ENCODE measurements at regions not wholly inside any gene's neighbourhood (a gene's known extent, or its start where the extent isn't known, plus 50 kb on each side); places are given as distances from the start of the nearest gene placed in this dataset.
"Not testable (repeated sequence)": the region's sequence is repeated elsewhere in the genome, so short reads cannot be mapped to it uniquely, and the experiment has no call there.

DNA sequence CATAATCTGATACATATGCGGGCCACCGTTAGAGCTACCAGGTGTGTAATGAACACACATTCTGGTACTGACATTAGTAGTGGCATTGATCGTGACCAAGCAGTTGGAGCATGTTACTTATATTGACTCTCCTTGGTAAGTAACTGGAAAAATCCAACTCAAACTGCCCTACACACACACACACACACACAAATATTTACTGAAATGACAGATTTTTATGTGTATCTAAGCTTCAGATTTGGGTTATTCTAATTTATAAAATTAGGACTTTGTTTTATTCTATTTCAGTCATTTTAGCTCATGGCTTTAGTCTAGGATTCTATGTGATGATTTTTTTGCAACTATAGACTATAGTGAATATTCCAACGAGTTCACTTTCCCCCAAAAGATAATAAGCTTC, 1280.2 kb upstream of the ACO1 start:
- DNase-seq = no peak

DNA sequence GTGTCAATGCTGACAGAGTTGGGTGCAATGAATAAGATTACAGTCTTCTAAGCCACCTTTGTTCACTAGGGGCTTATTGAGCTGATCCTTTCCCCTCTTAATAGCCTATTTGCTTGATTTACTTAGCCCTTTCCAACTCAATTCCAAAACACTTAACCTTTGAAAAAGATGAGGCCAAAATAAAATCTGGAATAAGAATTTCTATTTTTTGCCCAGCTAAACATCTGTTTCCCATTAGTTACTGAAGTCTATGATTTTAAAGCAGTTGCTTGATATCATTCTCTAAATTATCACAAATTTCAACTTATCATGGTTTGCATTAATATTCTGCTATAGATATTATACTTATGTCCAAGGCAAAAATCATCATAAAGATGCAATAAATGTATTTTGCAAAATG, 1272.0 kb upstream of the ACO1 start:
- DNase-seq = no peak

DNA sequence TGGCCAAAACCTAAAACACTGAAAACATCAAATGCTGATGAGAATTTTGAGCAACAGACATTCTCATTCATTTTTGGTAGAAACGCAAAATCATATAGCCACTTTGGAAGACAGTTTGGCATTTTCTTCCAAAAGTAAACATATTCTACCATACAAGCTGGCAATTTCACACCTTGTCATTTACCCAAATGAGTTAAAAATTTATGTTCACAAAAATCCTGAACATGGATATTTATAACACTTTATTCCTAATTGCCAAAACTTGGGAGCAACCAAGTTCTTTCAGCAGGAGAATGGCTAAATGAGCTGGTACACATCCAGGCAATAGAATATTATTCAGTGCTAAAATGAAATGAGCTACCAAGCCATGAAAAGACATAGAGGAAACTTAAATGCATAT, 1270.1 kb upstream of the ACO1 start:
- no peak for DNase-seq

DNA sequence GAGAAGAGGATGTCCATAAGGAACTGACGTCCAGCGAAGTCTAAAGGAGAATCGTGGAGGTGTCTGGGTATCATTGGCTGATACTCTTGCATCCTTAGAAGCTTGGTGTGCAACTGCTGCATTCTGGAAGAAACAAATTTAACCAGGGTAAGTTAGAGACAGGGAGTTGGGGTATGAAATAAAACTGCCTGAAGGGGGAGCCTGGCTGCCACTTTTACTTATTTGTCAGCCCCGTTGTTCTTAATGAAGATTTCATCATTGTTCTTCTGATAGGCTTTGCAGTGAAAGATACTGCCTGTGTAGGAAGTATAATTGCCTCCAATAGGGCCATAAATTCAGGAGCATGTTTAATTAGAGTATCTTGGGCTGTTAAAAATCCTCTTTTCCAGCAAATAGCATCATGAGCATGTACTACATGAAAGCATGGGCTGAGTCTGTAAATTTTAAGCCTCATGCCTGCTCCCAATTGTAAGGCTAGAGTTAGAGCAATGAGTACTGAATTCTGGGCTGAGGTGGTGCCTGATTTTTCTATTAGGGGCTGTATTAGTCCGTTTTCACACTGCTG, 1264.5 kb upstream of the ACO1 start:
- DNase-seq = peak; percentile 63

DNA sequence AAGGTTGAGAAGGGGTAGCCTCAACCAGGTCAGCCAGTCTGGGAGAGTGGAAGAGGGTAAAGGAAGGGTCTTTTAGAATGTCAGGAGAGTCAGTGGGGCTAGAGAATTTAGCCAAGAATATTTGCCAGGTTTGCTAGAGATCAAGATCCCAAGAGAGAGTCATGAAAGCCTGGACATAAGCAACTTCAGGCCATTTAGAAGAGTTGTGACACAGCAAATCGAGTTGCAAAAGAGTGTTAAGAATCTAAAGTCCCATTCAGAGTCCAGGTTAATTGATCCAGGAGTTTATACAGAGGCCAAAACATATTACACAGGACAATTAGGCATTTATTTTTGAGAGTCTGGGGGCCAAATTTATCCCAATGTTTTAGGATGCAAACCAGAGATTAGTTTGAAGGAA, 1260.1 kb upstream of the ACO1 start:
- DNase-seq = no peak

DNA sequence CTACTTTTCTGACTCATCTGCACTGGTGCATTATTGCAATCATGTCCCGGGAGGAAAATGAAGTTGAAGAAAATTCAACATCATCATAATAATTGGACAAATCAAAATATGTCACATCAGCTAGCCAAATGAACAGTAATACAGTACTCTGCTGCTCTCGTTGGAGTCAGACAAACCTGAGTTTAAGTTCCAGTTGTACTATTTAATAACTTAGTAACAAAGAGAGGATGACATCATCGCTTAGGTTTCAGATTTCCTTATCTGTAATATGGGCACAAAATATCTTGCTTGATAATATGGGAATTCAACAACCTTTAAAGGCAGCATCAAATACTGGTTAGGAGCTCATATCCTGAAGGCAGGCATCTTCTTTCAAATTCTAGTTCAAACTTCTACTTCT, 1248.9 kb upstream of the ACO1 start:
- no peak for DNase-seq

DNA sequence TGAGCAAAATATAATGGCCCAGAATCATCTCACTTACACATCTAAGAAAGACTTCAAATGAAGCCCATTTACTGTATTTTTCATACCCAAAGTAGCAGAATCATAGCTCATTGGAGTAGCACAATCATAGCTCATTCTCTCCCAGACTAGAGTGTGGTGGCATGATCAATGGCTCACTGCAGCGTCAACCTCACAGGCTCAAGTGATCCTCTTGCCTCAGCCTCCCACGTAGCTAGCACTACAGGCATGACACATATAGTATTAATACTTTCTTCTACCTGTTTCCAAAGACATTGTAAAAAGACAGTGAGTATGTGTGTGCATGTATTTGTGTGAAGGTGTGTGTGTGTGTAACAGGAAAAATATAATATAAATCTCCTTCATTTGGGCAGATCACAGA, 1247.9 kb upstream of the ACO1 start:
- DNase-seq = no peak

DNA sequence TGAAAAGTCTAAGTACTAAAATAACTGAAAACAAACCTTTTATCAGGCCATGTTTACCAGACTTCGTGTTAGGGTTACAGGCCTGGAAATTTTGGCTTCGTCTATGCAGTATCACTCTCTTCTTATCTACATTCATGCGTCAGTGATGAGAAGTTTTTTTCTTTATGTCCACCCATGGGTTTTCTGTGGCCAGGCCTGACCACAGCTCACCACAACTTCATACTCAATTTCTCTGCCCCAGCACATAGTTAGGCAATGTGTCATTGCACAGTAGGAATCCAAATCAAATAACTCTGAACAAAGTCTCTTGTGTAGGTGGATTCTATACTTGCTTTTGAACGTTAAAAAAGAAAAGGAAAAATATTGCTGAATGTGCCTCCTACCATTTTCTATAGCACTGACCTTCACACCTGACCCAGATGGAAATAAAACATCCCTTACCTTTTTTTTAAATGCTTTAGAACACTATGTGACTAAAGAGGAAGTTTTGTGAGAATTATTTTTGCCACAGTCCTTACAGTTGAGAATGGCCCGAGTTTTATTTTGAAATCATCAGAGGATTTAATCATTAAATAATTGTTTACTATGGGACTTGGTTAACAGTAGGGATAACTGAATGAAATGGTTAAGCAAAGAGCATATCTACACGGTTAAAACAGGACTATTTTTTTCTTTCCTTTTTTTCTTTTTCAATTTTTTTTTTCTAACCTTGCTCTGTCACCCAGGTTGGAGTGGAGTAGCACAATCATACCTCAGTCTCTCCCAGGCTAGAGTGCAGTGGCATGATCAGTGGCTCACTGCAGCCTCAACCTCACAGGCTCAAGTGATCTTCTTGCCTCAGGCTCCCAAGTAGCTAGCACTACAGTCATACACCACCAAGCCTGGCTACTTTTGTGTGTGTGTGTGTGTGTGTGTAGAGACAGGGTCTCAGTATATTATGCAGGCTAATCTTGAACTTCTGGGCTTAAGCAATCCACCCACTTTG, 1247.0 kb upstream of the ACO1 start:
- no peak for DNase-seq

DNA sequence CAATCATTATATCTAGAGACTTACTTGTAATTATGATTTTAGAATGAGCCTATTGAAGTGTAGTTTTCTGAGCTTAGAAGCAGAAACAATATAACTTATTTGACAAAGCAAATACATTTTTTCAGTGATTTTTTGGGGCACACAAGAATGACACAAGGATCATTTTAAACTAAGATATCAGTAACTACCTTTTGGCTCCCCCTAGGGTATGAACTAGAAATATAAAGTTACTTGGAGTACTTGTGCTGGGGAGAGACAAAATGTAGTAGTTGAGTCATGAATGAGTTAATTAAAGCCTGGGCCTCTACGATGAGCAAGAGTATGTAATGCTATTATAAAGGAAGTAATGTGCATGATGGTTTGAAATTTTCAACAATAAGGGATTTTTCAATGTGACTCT, 1244.1 kb upstream of the ACO1 start:
- no peak for DNase-seq

DNA sequence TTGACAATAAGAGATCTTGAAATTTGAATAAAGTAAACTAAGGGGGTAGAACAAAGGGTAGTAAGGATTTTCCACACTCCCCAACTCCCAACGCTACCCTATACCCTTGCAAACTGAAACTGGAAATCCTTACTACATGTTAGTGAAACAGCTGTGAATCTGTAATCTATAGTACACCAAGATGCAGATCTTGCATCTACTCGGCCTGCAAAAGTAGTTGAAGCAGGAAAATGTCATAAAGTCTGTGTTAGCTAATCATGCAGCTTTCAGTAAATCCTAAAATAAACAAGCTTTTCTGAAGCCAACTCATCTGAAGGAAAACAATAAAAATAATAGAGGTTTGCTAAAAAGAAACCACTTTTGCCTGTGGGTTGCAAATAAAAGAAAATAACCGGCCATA, 1242.0 kb upstream of the ACO1 start:
- no peak for DNase-seq

DNA sequence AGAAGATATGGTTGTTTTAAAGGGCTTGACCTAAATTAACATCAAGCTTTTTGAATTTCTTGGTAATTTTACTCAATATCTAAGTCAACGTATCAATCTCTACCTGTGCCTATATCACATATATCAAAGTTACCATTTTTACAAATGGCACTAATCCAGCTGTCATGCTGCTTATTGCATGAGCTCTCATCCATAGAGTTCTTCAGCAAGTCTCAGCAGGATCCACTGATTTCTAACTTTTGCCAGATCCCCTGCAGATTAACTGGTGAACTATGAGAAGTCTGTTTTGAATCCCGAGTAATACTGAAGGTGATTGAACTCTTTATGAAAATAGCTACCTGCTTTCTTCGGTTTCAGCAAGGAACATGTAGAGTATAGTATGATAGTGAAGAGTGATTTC, 1239.8 kb upstream of the ACO1 start:
- no peak for DNase-seq

DNA sequence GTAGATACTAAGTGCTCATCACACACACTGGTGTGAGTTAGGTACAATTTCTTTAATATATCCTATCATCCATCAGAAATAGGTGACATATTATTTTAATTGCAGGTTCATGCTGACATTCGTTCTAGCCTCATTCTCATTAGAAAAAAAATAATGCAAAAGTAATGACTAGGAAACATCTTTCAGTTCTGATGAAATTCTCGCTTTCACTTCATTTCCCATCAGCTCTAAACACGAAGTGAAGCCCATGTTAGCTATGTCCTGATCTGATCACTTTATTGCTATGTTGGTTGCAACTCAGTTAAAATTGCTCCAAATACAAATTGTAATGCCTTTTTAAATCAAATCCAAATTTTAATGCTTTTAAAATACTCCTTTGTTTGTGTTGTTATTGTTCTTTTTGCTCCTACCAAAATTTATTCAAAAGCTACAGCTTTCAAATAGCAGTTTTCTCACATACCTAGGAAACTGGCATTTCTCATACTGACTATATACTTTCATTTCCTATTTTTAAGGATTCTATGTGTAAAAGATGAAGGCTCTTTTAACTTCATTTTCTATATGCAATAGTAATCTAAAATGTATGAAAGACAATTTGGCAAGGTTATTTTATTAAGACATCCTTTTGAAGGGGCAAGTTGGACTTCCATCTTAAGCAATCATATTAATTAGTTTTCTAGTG, 1237.8 kb upstream of the ACO1 start:
- DNase-seq = no peak

DNA sequence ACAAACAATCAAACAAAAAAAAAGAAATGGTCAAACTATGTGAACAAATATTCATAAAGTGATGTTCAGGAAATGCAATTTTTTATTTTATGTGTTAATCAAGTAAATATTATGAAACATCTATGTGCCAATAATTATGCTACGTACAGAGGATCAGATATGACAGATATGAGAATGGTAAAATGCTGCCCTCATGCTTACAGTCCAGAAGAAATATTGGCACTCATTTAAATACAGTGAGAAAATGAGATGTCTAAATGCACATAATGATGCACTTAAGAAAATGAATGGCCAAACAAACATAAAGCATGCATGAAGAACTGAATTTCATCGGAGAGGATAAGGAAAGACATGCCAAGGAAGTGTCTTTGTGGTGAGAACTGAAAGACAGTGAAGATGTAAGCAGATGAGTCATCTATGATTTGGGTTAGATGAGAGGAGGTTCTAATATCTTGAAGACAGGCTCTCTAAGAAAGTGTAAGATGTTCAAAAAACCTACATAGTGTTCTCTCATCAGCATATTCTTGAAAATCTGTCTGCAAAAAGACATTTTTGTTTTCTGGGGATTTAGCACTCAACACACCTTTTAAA, 1231.1 kb upstream of the ACO1 start:
- no peak for DNase-seq

DNA sequence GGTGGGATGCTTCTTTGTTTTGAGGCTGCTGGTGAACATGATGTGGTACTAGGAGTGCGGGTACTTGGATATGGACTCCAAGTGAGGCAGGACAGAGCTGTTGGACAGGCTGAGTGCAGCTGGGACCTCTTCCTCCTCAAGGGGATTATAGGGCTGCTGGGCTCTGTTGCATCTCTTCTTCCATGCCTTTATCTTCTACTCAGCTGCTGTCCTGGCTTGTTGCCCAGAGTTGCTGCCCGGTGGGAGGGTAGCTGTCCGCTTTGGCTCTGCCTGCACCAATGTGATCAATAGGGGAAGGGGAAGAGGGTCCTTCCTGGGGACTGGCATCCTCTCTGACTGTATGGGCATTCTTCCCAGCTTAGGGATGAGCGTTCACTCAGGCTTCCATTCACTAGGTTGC, 1217.9 kb upstream of the ACO1 start:
- no peak for DNase-seq

DNA sequence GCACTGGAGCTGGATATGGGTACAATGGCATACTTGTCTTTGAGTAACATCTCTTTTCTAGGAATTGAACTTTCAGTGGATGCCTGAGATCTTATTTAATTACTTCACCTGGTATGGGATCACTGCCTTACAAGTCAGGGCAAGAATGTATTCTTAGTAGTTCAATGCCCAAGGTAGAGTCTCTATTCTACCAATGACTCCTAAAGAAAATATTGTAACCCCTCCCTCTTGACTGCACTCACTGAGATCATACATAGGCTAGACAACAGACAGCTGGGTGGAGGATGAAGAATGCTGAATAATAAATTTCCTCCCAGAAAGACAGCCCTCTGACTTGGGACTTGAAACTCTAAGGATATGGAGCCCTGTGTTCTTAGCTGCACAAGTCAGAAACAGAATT, 1216.3 kb upstream of the ACO1 start:
- no peak for DNase-seq

DNA sequence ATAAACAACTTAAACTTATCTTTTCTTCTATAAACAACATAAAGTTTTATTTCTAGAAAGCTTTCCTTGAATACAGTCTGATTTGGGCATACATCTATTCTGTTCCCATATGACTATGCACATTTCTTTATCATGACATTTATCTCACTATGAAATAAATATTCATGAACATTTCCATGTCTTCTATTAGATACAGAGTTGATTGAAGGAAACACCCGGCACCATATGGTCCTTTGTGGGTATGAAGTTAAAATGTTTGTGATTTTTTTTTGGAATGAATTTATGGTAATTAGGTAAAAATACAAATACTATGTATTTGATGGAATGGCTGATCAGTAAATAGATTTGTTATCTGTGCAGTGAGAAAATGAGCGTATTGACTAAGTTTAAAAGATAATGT, 1209.8 kb upstream of the ACO1 start:
- no peak for DNase-seq

DNA sequence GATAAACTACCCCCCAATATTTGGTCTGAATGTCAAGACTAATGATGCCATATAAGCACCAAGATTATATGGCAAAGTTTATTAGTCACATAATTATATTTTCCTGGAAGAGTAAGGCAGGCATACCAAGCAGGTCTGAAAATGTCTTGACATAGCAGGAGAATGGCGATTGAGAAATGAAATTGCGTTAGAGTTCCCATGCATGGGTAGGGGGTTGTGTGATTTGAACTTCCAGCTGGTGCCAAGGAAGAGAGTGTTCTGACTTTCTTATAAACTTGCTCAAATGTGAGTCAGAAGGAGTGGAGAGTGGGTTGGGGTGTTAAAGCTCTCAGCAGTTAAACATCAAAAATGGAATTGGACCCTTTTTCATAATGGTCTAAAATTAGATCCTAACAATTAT, 1200.6 kb upstream of the ACO1 start:
- DNase-seq = no peak

DNA sequence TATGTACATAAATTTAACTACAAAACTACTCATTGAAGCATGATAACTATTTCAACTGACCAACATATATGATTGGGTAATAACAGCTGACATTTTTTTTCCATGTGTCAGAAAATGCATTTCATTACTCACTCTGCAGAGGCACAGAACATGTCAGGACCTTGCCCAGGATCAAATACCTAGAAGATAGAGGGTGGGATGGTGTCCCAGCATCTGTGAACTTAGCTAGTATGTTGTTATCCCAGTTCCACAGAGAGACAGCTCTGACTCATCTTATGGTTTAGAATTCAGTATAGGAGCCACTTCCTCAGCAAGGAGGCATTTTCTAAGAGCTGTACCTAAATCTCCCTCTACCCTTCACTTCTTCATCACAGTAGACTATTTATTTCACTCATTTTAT, 1198.6 kb upstream of the ACO1 start:
- no peak for DNase-seq

DNA sequence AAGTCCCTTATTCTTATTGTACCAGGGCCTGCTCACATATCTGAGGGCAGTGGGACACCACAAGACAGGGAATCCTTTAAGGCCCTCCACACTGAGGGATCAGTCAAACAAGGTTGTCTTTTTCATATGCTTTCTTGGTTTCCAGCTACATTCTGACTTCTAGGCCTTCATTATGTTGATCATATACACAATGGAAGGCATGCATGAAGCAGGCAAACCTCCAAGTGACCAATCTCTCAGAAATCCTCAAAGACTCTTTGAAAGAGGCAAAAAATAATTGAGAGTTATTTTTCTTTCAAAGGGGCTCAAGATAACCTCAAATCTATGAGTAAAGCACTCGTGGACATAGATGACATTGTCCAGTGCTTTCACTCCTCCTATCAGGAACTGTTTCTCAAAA, 1195.9 kb upstream of the ACO1 start:
- DNase-seq = no peak

DNA sequence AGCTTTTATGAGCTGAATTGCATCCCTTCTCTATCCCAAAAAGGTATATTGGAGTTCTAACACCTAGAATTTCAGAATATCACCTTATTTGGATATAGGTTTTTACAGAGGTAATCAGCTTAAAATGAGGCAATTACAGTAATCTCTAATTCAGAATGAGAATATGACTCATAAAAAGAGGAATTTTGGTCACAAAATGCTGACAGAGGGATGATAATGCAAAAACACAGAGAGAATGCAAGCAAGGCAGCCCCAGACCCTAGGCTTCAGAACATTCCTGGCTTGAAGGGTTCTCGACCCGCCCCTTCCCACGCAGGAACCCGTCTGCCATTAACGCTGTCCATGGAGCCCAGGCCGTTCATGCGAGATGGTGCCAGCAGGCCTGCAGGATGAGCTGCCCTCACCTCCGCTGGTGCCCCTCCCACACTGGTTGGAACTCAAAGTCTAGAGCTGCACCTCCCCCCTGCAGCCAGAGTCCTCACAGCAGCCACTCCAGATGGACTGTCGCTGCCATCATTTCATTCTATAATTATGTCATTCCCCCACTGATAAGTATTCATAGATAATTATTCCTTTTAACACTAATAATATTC, 1173.4 kb upstream of the ACO1 start:
- DNase-seq = no peak

DNA sequence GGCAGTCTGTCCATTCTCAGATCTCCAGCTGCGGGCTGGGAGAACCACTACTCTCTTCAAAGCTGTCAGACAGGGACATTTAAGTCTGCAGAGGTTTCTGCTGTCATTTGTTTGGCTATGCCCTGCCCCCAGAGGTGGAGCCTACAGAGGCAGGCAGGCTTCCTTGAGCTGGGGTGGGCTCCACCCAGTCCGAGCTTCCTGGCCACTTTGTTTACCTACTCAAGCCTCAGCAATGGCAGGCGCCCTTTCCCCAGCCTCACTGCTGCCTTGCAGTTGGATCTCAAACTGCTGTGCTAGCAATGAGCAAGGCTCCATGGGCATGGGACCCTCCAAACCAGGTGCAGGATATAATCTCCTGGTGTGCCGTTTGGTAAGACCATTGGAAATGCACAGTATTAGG, 1154.5 kb upstream of the ACO1 start:
- not testable (repeated sequence) for DNase-seq

DNA sequence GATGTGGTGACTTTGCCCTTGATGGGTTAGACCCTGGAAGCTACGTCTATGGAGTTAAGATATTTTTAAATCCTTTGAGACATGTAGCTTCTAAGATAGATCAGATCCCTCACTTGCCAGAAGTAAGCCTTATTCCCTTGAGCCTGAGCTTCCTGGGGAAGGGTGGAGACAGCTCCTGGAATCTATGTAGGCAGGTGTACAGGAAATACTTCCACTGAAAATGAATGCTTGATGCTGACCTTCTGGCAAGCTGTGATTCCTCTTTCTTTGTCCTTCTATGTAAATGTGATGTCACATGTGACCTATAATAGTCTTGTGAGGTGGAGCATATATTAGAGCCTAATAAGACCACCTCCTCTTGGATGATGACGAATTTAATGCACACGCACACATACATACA, 1152.0 kb upstream of the ACO1 start:
- no peak for DNase-seq

DNA sequence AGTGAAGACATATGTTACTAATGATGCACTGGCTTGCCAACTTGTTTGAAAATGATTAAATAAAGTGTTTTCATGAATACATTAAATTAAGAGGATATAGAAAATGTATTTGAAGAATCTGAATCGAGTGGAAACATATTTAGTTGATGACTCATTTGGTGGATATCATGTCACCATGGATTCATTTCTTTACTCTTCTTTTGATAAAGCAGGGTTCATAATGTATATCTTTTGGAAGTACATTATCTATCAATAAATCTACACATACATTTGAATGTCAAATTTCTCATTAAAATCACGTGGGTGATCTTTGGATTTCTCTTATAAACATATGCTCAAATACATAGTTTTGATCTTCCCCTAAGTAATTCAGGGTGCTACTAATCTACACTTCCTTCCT, 1148.1 kb upstream of the ACO1 start:
- DNase-seq = no peak
